Immature natural killer cell (primary cell): ENCODE measurements at regions not wholly inside any gene's neighbourhood (a gene's known extent, or its start where the extent isn't known, plus 50 kb on each side); places are given as distances from the start of the nearest gene placed in this dataset.

Experiments
- DNase-seq, 3 donors: peaks; one replicate each; pipeline ENCODE4 v3.0.0; 2022; ENCODE audit warnings: mixed read lengths in 1 of 3
- H3K27ac Mint-ChIP-seq, 6 donors: one replicate each; pipeline ENCODE4 v1.8.0; 2020; ENCODE audit warnings: mixed read lengths in 6 of 6, mild to moderate bottlenecking in 5 of 6, inconsistent platforms in 4 of 6, moderate library complexity in 3 of 6
- H3K27me3 Mint-ChIP-seq, 3 donors: one replicate each; pipeline ENCODE4 v1.8.0; 2020 to 2021; ENCODE audit warnings: low read depth in 3 of 3, mild to moderate bottlenecking in 3 of 3, mixed read lengths in 3 of 3, moderate library complexity in 3 of 3, inconsistent platforms in 1 of 3
- H3K36me3 Mint-ChIP-seq, 3 donors: one replicate each; pipeline ENCODE4 v1.8.0; 2020; ENCODE audit warnings: mixed read lengths in 3 of 3, inconsistent platforms in 2 of 3, mild to moderate bottlenecking in 2 of 3
- H3K4me1 Mint-ChIP-seq, 2 donors: one replicate each; pipeline ENCODE4 v1.8.0; 2020; ENCODE audit warnings: inconsistent platforms in 2 of 2, mild to moderate bottlenecking in 2 of 2, mixed read lengths in 2 of 2, moderate library complexity in 1 of 2
- H3K4me3 Mint-ChIP-seq, 5 donors: one replicate each; pipeline ENCODE4 v1.8.0; 2020; ENCODE audit warnings: mild to moderate bottlenecking in 5 of 5, mixed read lengths in 5 of 5, inconsistent platforms in 3 of 5, moderate library complexity in 3 of 5
- H3K9me3 Mint-ChIP-seq, 6 donors: one replicate each; pipeline ENCODE4 v1.8.0; 2020; ENCODE audit warnings: mild to moderate bottlenecking in 6 of 6, mixed read lengths in 6 of 6, inconsistent platforms in 4 of 6, moderate library complexity in 3 of 6

- Mint-ChIP-seq H3K4me3 (no peak overlapping the region), H3K36me3 (no peaks in the 10 kb centered on the region), H3K27ac (no peak overlapping the region), H3K9me3 (no peaks in the 10 kb centered on the region), H3K27me3 (peaks cover 0 to 5% (median 0%) of the 10 kb centered on the region in 3 donors), H3K4me1 (peaks cover 14 to 17% of the 10 kb centered on the region in 2 donors)
- DNase-seq = no peak
These were observed 192.0 kb upstream of the JUN start for GRCh38 chr1:58975888-58976287.

GRCh38 chr1:58976294-58976693 lies 192.4 kb upstream of the JUN start:
- Mint-ChIP-seq H3K4me1 (peaks cover 14 to 17% of the 10 kb centered on the region in 2 donors), H3K4me3 (no peak overlapping the region), H3K36me3 (no peaks in the 10 kb centered on the region)

GRCh38 chr1:58977598-58977997 lies 193.8 kb upstream of the JUN start:
- Mint-ChIP-seq H3K4me3 (no peak overlapping the region), H3K27ac (no peak overlapping the region), H3K9me3 (no peaks in the 10 kb centered on the region), H3K27me3 (peaks cover 0 to 7% (median 2%) of the 10 kb centered on the region in 3 donors), H3K4me1 (peaks cover 14 to 17% of the 10 kb centered on the region in 2 donors), H3K36me3 (no peaks in the 10 kb centered on the region)
- DNase-seq = no peak

More at GRCh38 chr1:58976294-58976693, 192.4 kb upstream of the JUN start:
- Mint-ChIP-seq H3K9me3 (no peaks in the 10 kb centered on the region), H3K27ac (no peak overlapping the region), H3K27me3 (peaks cover 0 to 5% (median 0%) of the 10 kb centered on the region in 3 donors)
- DNase-seq = no peak

GRCh38 chr1:58978096-58978495 lies 194.2 kb upstream of the JUN start:
- Mint-ChIP-seq H3K27ac (no peak overlapping the region), H3K4me3 (no peak overlapping the region), H3K36me3 (no peaks in the 10 kb centered on the region), H3K27me3 (peaks cover 0 to 7% (median 2%) of the 10 kb centered on the region in 3 donors), H3K4me1 (peaks cover 14 to 17% of the 10 kb centered on the region in 2 donors), H3K9me3 (no peaks in the 10 kb centered on the region)
- no peak for DNase-seq

GRCh38 chr1:58979086-58979485 lies 195.2 kb upstream of the JUN start:
- DNase-seq = no peak
- H3K4me3 Mint-ChIP-seq = no peak overlapping the region

GRCh38 chr1:58979677-58980076 lies 195.8 kb upstream of the JUN start:
- DNase-seq = no peak
- Mint-ChIP-seq H3K9me3 (no peaks in the 10 kb centered on the region), H3K4me1 (peaks cover 21 to 31% of the 10 kb centered on the region in 2 donors), H3K4me3 (no peak overlapping the region), H3K27ac (no peak overlapping the region), H3K36me3 (no peaks in the 10 kb centered on the region), H3K27me3 (peaks cover 2 to 7% (median 2%) of the 10 kb centered on the region in 3 donors)

More at GRCh38 chr1:58979086-58979485, 195.2 kb upstream of the JUN start:
- H3K27me3 Mint-ChIP-seq = peaks cover 2 to 7% (median 2%) of the 10 kb centered on the region in 3 donors
- peak overlapping the region in 1 of 6 donors; percentile 24 for H3K27ac Mint-ChIP-seq
- no peaks in the 10 kb centered on the region for H3K9me3 Mint-ChIP-seq
- H3K4me1 Mint-ChIP-seq = peaks cover 18 to 26% of the 10 kb centered on the region in 2 donors
- no peaks in the 10 kb centered on the region for H3K36me3 Mint-ChIP-seq

GRCh38 chr1:58981392-58981791 lies 197.5 kb upstream of the JUN start:
- Mint-ChIP-seq H3K36me3 (no peaks in the 10 kb centered on the region), H3K4me1 (peaks cover 21 to 31% of the 10 kb centered on the region in 2 donors), H3K27ac (no peak overlapping the region), H3K27me3 (peaks cover 2 to 7% (median 2%) of the 10 kb centered on the region in 3 donors), H3K9me3 (no peaks in the 10 kb centered on the region), H3K4me3 (no peak overlapping the region)
- no peak for DNase-seq

- Mint-ChIP-seq H3K27me3 (peaks cover 2 to 5% (median 2%) of the 10 kb centered on the region in 3 donors), H3K4me1 (peaks cover 29 to 40% of the 10 kb centered on the region in 2 donors), H3K36me3 (no peaks in the 10 kb centered on the region), H3K9me3 (no peaks in the 10 kb centered on the region), H3K4me3 (no peak overlapping the region), H3K27ac (peak overlapping the region in 1 of 6 donors; percentile 9)
- no peak for DNase-seq
These were observed 198.6 kb upstream of the JUN start for GRCh38 chr1:58982259-58982998.

- peaks cover 2 to 5% (median 2%) of the 10 kb centered on the region in 3 donors for H3K27me3 Mint-ChIP-seq
- peaks cover 35 to 48% of the 10 kb centered on the region in 2 donors for H3K4me1 Mint-ChIP-seq
- H3K36me3 Mint-ChIP-seq = no peaks in the 10 kb centered on the region
- H3K4me3 Mint-ChIP-seq = no peak overlapping the region
- no peaks in the 10 kb centered on the region for H3K9me3 Mint-ChIP-seq
- H3K27ac Mint-ChIP-seq = no peak overlapping the region
- DNase-seq = no peak
These were observed 199.3 kb upstream of the JUN start for GRCh38 chr1:58983162-58983561.

- peak overlapping the region in 1 of 6 donors; percentile 30 for H3K27ac Mint-ChIP-seq
- H3K9me3 Mint-ChIP-seq = no peaks in the 10 kb centered on the region
- H3K36me3 Mint-ChIP-seq = no peaks in the 10 kb centered on the region
- H3K27me3 Mint-ChIP-seq = peaks cover 2 to 3% (median 2%) of the 10 kb centered on the region in 3 donors
- H3K4me1 Mint-ChIP-seq = peaks cover 33 to 46% of the 10 kb centered on the region in 2 donors
- DNase-seq = no peak
- peak overlapping the region in 1 of 5 donors; percentile 5 for H3K4me3 Mint-ChIP-seq
These were observed 199.9 kb upstream of the JUN start for GRCh38 chr1:58983633-58984245.

- H3K27ac Mint-ChIP-seq = peak overlapping the region in 4 of 6 donors; percentile 16 to 84 (median 50)
- peaks cover 23 to 33% of the 10 kb centered on the region in 2 donors for H3K4me1 Mint-ChIP-seq
- DNase-seq = peak in 2 of 3 donors; percentile 7 to 29
- H3K4me3 Mint-ChIP-seq = peak overlapping the region in 4 of 5 donors; percentile 8 to 67 (median 58)
- H3K9me3 Mint-ChIP-seq = no peaks in the 10 kb centered on the region
- H3K27me3 Mint-ChIP-seq = peaks cover 0 to 5% (median 2%) of the 10 kb centered on the region in 3 donors
- no peaks in the 10 kb centered on the region for H3K36me3 Mint-ChIP-seq
These were observed 203.3 kb upstream of the JUN start for GRCh38 chr1:58986996-58987767.

GRCh38 chr1:58988752-58989151 lies 204.9 kb upstream of the JUN start:
- Mint-ChIP-seq H3K27ac (no peak overlapping the region), H3K9me3 (no peaks in the 10 kb centered on the region), H3K4me3 (no peak overlapping the region), H3K4me1 (peaks cover 21 to 27% of the 10 kb centered on the region in 2 donors), H3K27me3 (peaks cover 0 to 5% (median 2%) of the 10 kb centered on the region in 3 donors), H3K36me3 (no peaks in the 10 kb centered on the region)
- no peak for DNase-seq

- no peak overlapping the region for H3K4me3 Mint-ChIP-seq
- no peak overlapping the region for H3K27ac Mint-ChIP-seq
- no peaks in the 10 kb centered on the region for H3K9me3 Mint-ChIP-seq
- H3K27me3 Mint-ChIP-seq = peaks cover 0 to 5% (median 0%) of the 10 kb centered on the region in 3 donors
- no peak for DNase-seq
- peaks cover 16 to 20% of the 10 kb centered on the region in 2 donors for H3K4me1 Mint-ChIP-seq
- no peaks in the 10 kb centered on the region for H3K36me3 Mint-ChIP-seq
These were observed 206.0 kb upstream of the JUN start for GRCh38 chr1:58989845-58990244.
